Stomach (tissue), 8 donors: ENCODE measurements at regions not wholly inside any gene's neighbourhood (a gene's known extent, or its start where the extent isn't known, plus 50 kb on each side); places are given as distances from the start of the nearest gene placed in this dataset.

Experiments used
- DNase-seq, 2 donors: peaks; one replicate each; pipeline versions ENCODE4 v3.0.0 to v3.0.0-alpha.2; 2013 to 2019
- H3K27ac ChIP-seq, 5 donors: fragments of 200-600 bp in 4 of 5; sonication (generic) in 4 of 5; one replicate each; pipeline ENCODE4 v1.5.1; 2013 to 2019; ENCODE audit warnings: mild to moderate bottlenecking in 1 of 5, moderate library complexity in 1 of 5
- H3K27me3 ChIP-seq, 3 donors: fragments of 200-600 bp; sonication (generic); one replicate each; pipeline ENCODE4 v1.5.1; 2017 to 2019; ENCODE audit warnings: mixed run types in 1 of 3
- H3K36me3 ChIP-seq, 4 donors: fragments of 200-600 bp; sonication (generic); 1 replicate in 3 of 4; 2 replicates in 1 of 4; pipeline ENCODE4 v1.5.1; 2016 to 2019
- H3K4me1 ChIP-seq, 4 donors: fragments of 200-600 bp; sonication (generic); one replicate each; pipeline ENCODE4 v1.5.1; 2016 to 2019
- H3K4me3 ChIP-seq, 4 donors: fragments of 200-600 bp; sonication (generic) in 3 of 4; one replicate each; pipeline ENCODE4 v1.5.1; 2016 to 2019; ENCODE audit warnings: mild to moderate bottlenecking in 1 of 4
- H3K9me3 ChIP-seq, 4 donors: fragments of 200-600 bp; sonication (generic); one replicate each; pipeline ENCODE4 v1.5.1; 2016 to 2019
- CTCF ChIP-seq, 7 experiments: fragments of 450-650 bp in 4 of 7; fragments of 200-600 bp in 3 of 7; sonication (generic) in 3 of 7; IDR thresholded peaks; one replicate each; pipeline ENCODE4 v1.5.1; 2016 to 2019; ENCODE audit warnings: antibody characterized with exemption in 7 of 7, control low read depth in 2 of 7, mild to moderate bottlenecking in 1 of 7
- EP300 ChIP-seq: sonication (generic); formaldehyde crosslinking; IDR thresholded peaks from one replicate; pipeline ENCODE4 v1.6.1; 2017; ENCODE audit warnings: antibody characterized with exemption
- POLR2A ChIP-seq, 4 donors: fragments of 450-650 bp; IDR thresholded peaks; one replicate each; pipeline ENCODE4 v1.6.1; 2016; ENCODE audit warnings: antibody characterized with exemption in 4 of 4, control low read depth in 2 of 4, mild to moderate bottlenecking in 1 of 4, moderate library complexity in 1 of 4
- POLR2AphosphoS5 ChIP-seq, 3 donors: sonication (generic); formaldehyde crosslinking; IDR thresholded peaks; one replicate each; pipeline ENCODE4 v1.6.1; 2016; ENCODE audit warnings: antibody characterized with exemption in 3 of 3
- WGBS, 5 donors: extraction: QIAGEN DNeasy Blood & Tissue Kit in 3 of 5; methylation state at CpG; one replicate each; pipeline versions ENCODE4 v1.1.5 to v1.1.7; 2013 to 2018; 5-methylcytosine and 5-hydroxymethylcytosine counted together
- intact Hi-C: fragments of 100-400 bp; cut with DNase I; formaldehyde crosslinking; loops from one replicate; pipeline ENCODE4 v1.15.1; 2023; ENCODE audit warnings: low total_unique reads
- donor health status: healthy with polysubstance abuse.
- donor health status: Bipolar disorder and iron deficiency.
- donor health status: healthy.

GRCh38 chr3:140845882-140846281 lies 95.8 kb upstream of the SLC25A36 start:
- Histone ChIP-seq H3K4me3 (no peak overlapping the region), H3K36me3 (no peaks in the 10 kb centered on the region), H3K27me3 (no peaks in the 10 kb centered on the region), H3K9me3 (no peaks in the 10 kb centered on the region), H3K4me1 (no peaks in the 10 kb centered on the region), H3K27ac (no peak overlapping the region)
- TF ChIP-seq EP300 (no peak), POLR2AphosphoS5 (IDR thresholded peaks at IDR 0.05) (no peak), POLR2A (IDR thresholded peaks at IDR 0.05) (no peak), CTCF (IDR thresholded peaks at IDR 0.05) (no peak)
- WGBS, 5 donors, result 78 to 85% (median 80%) methylated on average over 2 of the region's 2 CpGs
- intact Hi-C loops, result no loop called here
- DNase-seq, result no peak

- intact Hi-C loops, result no loop called here
- no peaks in the 10 kb centered on the region for H3K36me3 ChIP-seq
- no peak overlapping the region for H3K4me3 ChIP-seq
- H3K9me3 ChIP-seq, result peaks cover 0 to 2% (median 0%) of the 10 kb centered on the region in 4 donors
- DNase-seq, result no peak
- no peak for TF ChIP-seq CTCF (IDR thresholded peaks at IDR 0.05)
- TF ChIP-seq POLR2AphosphoS5 (IDR thresholded peaks at IDR 0.05), result no peak
- no peak for TF ChIP-seq POLR2A (IDR thresholded peaks at IDR 0.05)
- TF ChIP-seq EP300, result no peak
- H3K4me1 ChIP-seq, result no peaks in the 10 kb centered on the region
- H3K27ac ChIP-seq, result no peak overlapping the region
- WGBS, 5 donors, result 31 to 52% (median 46%) methylated on average over 1 of the region's 1 CpG
- no peaks in the 10 kb centered on the region for H3K27me3 ChIP-seq
These were observed 93.0 kb upstream of the SLC25A36 start for GRCh38 chr3:140848666-140849065.

- no peak for DNase-seq
- Histone ChIP-seq H3K27ac (no peak overlapping the region), H3K9me3 (peaks cover 0 to 2% (median 0%) of the 10 kb centered on the region in 4 donors), H3K27me3 (no peaks in the 10 kb centered on the region), H3K4me1 (no peaks in the 10 kb centered on the region), H3K4me3 (no peak overlapping the region), H3K36me3 (no peaks in the 10 kb centered on the region)
- TF ChIP-seq POLR2A (IDR thresholded peaks at IDR 0.05) (no peak), POLR2AphosphoS5 (IDR thresholded peaks at IDR 0.05) (no peak), EP300 (no peak), CTCF (IDR thresholded peaks at IDR 0.05) (no peak)
- 47 to 65% (median 58%) methylated on average over 4 of the region's 4 CpGs for whole genome bisulfite sequencing, 5 donors
- intact Hi-C loops, result no loop called here
These were observed 91.3 kb upstream of the SLC25A36 start for GRCh38 chr3:140850210-140850955.

- intact Hi-C loops, result no loop called here
- no peak for DNase-seq
- no peaks in the 10 kb centered on the region for H3K4me1 ChIP-seq
- no peak overlapping the region for H3K4me3 ChIP-seq
- TF ChIP-seq CTCF (IDR thresholded peaks at IDR 0.05) (no peak), POLR2A (IDR thresholded peaks at IDR 0.05) (no peak), EP300 (no peak), POLR2AphosphoS5 (IDR thresholded peaks at IDR 0.05) (no peak)
- no peaks in the 10 kb centered on the region for H3K27me3 ChIP-seq
- H3K27ac ChIP-seq, result no peak overlapping the region
- peaks cover 0 to 2% (median 0%) of the 10 kb centered on the region in 4 donors for H3K9me3 ChIP-seq
- 35 to 85% (median 45%) methylated on average over 2 of the region's 2 CpGs for WGBS, 5 donors
- H3K36me3 ChIP-seq, result no peaks in the 10 kb centered on the region
These were observed 86.7 kb upstream of the SLC25A36 start for GRCh38 chr3:140854961-140855360.
